PC-9 (cell line): ENCODE measurements at regions not wholly inside any gene's neighbourhood (a gene's known extent, or its start where the extent isn't known, plus 50 kb on each side); places are given as distances from the start of the nearest gene placed in this dataset.

Source experiments
- CTCF ChIP-seq: fragments of 200-600 bp; sonication (generic); conservative IDR thresholded peaks from 2 replicates; pipeline ENCODE4 v1.6.1; 2017; ENCODE audit warnings: mixed run types, antibody characterized with exemption, mild to moderate bottlenecking, moderate library complexity
- EZH2 ChIP-seq: fragments of 200-600 bp; sonication (generic); IDR thresholded peaks from 2 replicates; pipeline ENCODE4 v1.8.0; 2017; ENCODE audit warnings: antibody characterized with exemption, low read depth

- TF ChIP-seq CTCF (no peak), EZH2 (no peak)
Measured at GRCh38 chr11:38100836-38101462, 1502.9 kb upstream of the RAG2 start.
